WTC11 (cell line): ENCODE measurements at regions not wholly inside any gene's neighbourhood (a gene's known extent, or its start where the extent isn't known, plus 50 kb on each side); places are given as distances from the start of the nearest gene placed in this dataset.

Experiments
- ATAC-seq: fragments of 200-7000 bp; cut with Tn5 transposase; 2 replicates; pipeline ENCODE4 v1.10.0; 2021; ENCODE audit warnings: mild to moderate bottlenecking, moderate library complexity
- CTCF ChIA-PET: fragments of 300-600 bp; sonication (Branson Sonifier 250); formaldehyde crosslinking; loops from one replicate; lab custom pipeline; 2021; ENCODE audit warnings: antibody characterized with exemption; lab: Charles Lee
- POLR2A ChIA-PET: fragments of 350-600 bp; sonication (Branson Sonifier 250); formaldehyde crosslinking; loops from one replicate; lab custom pipeline; 2021; ENCODE audit warnings: antibody characterized with exemption; lab: Charles Lee
- DNase-seq: peaks from one replicate; pipeline ENCODE4 v3.0.0; 2021; ENCODE audit warnings: low spot score
- H3K27ac Mint-ChIP-seq: 2 replicates; pipeline ENCODE4 v1.8.0; 2021; ENCODE audit warnings: mixed read lengths
- H3K27me3 Mint-ChIP-seq: 2 replicates; pipeline ENCODE4 v1.8.0; 2021; ENCODE audit warnings: low read depth, mild to moderate bottlenecking, moderate library complexity, mixed read lengths
- H3K36me3 Mint-ChIP-seq: 2 replicates; pipeline ENCODE4 v1.8.0; 2021; ENCODE audit warnings: mixed read lengths
- H3K4me1 Mint-ChIP-seq: 2 replicates; pipeline ENCODE4 v1.8.0; 2022; ENCODE audit warnings: mixed read lengths
- H3K4me3 Mint-ChIP-seq: 2 replicates; pipeline ENCODE4 v1.8.0; 2021; ENCODE audit warnings: mild to moderate bottlenecking, moderate library complexity, mixed read lengths
- H3K9me3 Mint-ChIP-seq: 2 replicates; pipeline ENCODE4 v1.8.0; 2021; ENCODE audit warnings: mixed read lengths
- ATF1 ChIP-seq: sonication (generic); formaldehyde crosslinking; IDR thresholded peaks from 2 replicates; pipeline ENCODE4 v1.8.1; 2023; ENCODE audit warnings: mild to moderate bottlenecking, moderate library complexity, missing genetic modification reagents
- CREM ChIP-seq: sonication (generic); formaldehyde crosslinking; IDR thresholded peaks from 2 replicates; pipeline ENCODE4 v1.8.1; 2022; ENCODE audit warnings: mild to moderate bottlenecking, missing genetic modification reagents, moderate library complexity
- FOXJ3 ChIP-seq: sonication (generic); formaldehyde crosslinking; IDR thresholded peaks from 2 replicates; pipeline ENCODE4 v1.9.0; 2021; ENCODE audit warnings: missing genetic modification reagents, mild to moderate bottlenecking, borderline replicate concordance
- GABPB1 ChIP-seq: sonication (generic); formaldehyde crosslinking; IDR thresholded peaks from 2 replicates; pipeline ENCODE4 v1.8.1; 2023; ENCODE audit warnings: mild to moderate bottlenecking, missing genetic modification reagents
- GRHL2 ChIP-seq: fragments of 250-450 bp; sonication (Bioruptor Pico); IDR thresholded peaks from 2 replicates; pipeline ENCODE4 v1.8.0; 2022; ENCODE audit warnings: mild to moderate bottlenecking, moderate library complexity; ENCODE audit not compliant: insufficient replicate concordance, severe bottlenecking
- JUN ChIP-seq: sonication (generic); formaldehyde crosslinking; IDR thresholded peaks from 2 replicates; pipeline ENCODE4 v1.8.0; 2023; ENCODE audit warnings: mild to moderate bottlenecking, missing genetic modification reagents
- NFE2L1 ChIP-seq: sonication (generic); formaldehyde crosslinking; IDR thresholded peaks from 2 replicates; pipeline ENCODE4 v1.8.1; 2023; ENCODE audit warnings: missing genetic modification reagents
- NR1H2 ChIP-seq: sonication (generic); formaldehyde crosslinking; IDR thresholded peaks from 2 replicates; pipeline ENCODE4 v1.9.0; 2021; ENCODE audit warnings: mild to moderate bottlenecking, moderate library complexity, missing genetic modification reagents
- OVOL2 ChIP-seq: fragments of 250-450 bp; sonication (Bioruptor Pico); IDR thresholded peaks from 2 replicates; pipeline ENCODE4 v1.9.0; 2021; ENCODE audit warnings: mild to moderate bottlenecking, borderline replicate concordance
- RORB ChIP-seq: fragments of 250-450 bp; sonication (Bioruptor Pico); IDR thresholded peaks from 2 replicates; pipeline ENCODE4 v1.9.0; 2021; ENCODE audit warnings: mild to moderate bottlenecking
- TP53 ChIP-seq: sonication (generic); formaldehyde crosslinking; IDR thresholded peaks from 2 replicates; pipeline ENCODE4 v1.8.1; 2023; ENCODE audit warnings: mild to moderate bottlenecking, missing genetic modification reagents
- ZNF671 ChIP-seq: fragments of 250-450 bp; sonication (Bioruptor Pico); IDR thresholded peaks from 2 replicates; pipeline ENCODE4 v1.8.0; 2021; ENCODE audit warnings: mild to moderate bottlenecking
- TF ChIP-seq, protein P1 (sequence below): sonication (generic); formaldehyde crosslinking; IDR thresholded peaks from 2 replicates; pipeline ENCODE4 v1.8.0; 2022; ENCODE audit warnings: missing genetic modification reagents
- TF ChIP-seq, protein P2 (sequence below): sonication (generic); formaldehyde crosslinking; IDR thresholded peaks from 2 replicates; pipeline ENCODE4 v1.8.0; 2022; ENCODE audit warnings: mild to moderate bottlenecking, missing genetic modification reagents
- TF ChIP-seq, protein P3 (sequence below): sonication (generic); formaldehyde crosslinking; IDR thresholded peaks from 2 replicates; pipeline ENCODE4 v1.8.1; 2023; ENCODE audit warnings: mild to moderate bottlenecking, missing genetic modification reagents, moderate library complexity
- TF ChIP-seq, protein P4 (sequence below): fragments of 250-450 bp; sonication (Bioruptor Pico); conservative IDR thresholded peaks from 2 replicates; pipeline ENCODE4 v1.9.0; 2021; ENCODE audit warnings: mild to moderate bottlenecking

DNA sequence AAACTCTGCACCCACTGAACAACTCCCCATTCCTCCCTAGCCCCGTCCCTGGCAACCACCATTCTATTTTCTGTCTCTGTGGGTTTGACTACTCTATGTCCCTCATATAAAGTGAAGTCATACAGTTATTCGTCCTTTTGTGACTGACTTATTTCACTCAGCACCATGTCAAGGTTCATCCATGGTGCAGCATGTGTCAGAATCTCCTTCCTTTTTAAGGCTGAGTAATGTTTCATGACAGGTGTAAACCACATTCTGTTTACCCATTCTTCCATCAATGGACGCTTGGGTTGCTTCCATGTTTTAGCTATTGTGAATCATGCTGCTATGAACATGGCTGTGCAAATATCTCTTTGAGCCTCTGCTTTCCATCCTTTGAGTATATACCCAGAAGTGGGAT is 192.3 kb upstream of the NSMCE3 start (continued):
- TF ChIP-seq, protein P1, sequence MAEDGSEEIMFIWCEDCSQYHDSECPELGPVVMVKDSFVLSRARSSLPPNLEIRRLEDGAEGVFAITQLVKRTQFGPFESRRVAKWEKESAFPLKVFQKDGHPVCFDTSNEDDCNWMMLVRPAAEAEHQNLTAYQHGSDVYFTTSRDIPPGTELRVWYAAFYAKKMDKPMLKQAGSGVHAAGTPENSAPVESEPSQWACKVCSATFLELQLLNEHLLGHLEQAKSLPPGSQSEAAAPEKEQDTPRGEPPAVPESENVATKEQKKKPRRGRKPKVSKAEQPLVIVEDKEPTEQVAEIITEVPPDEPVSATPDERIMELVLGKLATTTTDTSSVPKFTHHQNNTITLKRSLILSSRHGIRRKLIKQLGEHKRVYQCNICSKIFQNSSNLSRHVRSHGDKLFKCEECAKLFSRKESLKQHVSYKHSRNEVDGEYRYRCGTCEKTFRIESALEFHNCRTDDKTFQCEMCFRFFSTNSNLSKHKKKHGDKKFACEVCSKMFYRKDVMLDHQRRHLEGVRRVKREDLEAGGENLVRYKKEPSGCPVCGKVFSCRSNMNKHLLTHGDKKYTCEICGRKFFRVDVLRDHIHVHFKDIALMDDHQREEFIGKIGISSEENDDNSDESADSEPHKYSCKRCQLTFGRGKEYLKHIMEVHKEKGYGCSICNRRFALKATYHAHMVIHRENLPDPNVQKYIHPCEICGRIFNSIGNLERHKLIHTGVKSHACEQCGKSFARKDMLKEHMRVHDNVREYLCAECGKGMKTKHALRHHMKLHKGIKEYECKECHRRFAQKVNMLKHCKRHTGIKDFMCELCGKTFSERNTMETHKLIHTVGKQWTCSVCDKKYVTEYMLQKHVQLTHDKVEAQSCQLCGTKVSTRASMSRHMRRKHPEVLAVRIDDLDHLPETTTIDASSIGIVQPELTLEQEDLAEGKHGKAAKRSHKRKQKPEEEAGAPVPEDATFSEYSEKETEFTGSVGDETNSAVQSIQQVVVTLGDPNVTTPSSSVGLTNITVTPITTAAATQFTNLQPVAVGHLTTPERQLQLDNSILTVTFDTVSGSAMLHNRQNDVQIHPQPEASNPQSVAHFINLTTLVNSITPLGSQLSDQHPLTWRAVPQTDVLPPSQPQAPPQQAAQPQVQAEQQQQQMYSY: no peak

DNA sequence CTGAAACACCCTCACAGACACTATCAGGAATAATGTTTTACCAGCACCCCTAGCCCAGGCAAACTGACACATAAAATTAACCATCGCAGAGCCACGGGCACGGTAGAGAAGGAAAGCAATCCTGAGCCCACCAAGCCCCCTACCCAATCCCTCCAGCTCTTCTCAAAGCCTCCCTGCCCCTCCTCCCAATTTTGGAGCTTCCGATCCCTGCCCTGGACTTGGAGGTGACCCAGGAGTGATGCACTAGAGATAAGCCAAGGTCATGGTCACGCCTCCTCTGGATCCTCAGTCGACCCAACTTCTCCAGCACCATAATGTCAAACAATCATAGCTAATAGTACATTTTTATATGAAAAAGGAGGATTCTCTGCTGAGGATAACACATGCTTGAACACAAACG is 188.7 kb upstream of the NSMCE3 start:
- Mint-ChIP-seq H3K4me3 (no peak overlapping the region), H3K9me3 (peaks cover 10% of the 10 kb centered on the region; the same call in 1 of the 2 replicates), H3K27ac (no peak overlapping the region), H3K27me3 (no peaks in the 10 kb centered on the region), H3K4me1 (peaks cover 9% of the 10 kb centered on the region), H3K36me3 (peaks cover 3% of the 10 kb centered on the region; the same call in 1 of the 2 replicates)
- ChIA-PET CTCF (no interaction called here), POLR2A (no interaction called here)
- TF ChIP-seq FOXJ3 (CRISPR knock-in tag) (no peak), NFE2L1 (CRISPR knock-in tag) (no peak), GRHL2 (no peak), JUN (CRISPR knock-in tag) (no peak), ZNF671 (CRISPR knock-in tag) (no peak), NR1H2 (no peak), ATF1 (CRISPR knock-in tag) (no peak)
- TF ChIP-seq, protein P2, sequence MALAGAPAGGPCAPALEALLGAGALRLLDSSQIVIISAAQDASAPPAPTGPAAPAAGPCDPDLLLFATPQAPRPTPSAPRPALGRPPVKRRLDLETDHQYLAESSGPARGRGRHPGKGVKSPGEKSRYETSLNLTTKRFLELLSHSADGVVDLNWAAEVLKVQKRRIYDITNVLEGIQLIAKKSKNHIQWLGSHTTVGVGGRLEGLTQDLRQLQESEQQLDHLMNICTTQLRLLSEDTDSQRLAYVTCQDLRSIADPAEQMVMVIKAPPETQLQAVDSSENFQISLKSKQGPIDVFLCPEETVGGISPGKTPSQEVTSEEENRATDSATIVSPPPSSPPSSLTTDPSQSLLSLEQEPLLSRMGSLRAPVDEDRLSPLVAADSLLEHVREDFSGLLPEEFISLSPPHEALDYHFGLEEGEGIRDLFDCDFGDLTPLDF: no peak
- ATAC-seq (no peak), DNase-seq (no peak)

DNA sequence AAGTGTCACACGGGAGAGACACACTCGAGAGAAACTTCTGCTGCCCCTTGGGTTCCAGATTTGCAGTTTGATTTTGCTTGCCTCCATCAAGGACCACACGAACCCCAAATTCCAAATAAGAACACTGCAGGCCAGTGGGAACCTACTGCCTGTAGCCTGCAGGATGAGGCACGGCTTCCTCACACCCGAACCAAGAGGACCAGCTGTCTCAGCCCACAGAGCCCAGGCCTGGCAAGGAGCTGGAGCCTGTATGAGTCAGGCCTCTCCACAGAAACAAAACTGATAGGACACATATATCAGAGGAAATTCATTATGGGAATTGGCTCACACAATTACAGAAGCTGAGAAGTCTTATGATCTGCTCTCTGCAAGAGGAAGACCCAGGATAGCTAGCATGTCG is 188.1 kb upstream of the NSMCE3 start:
- POLR2A ChIA-PET: no interaction called here
- CTCF ChIA-PET: interaction anchor here (1.2 kb wide), 1 partner anchor 317 kb away, joined by 3 read pairs; no protein-coding TSS in a partner anchor
- TF ChIP-seq TP53 (CRISPR knock-in tag) (no peak), GABPB1 (CRISPR knock-in tag) (no peak), CREM (no peak), OVOL2 (CRISPR knock-in tag) (no peak), RORB (CRISPR knock-in tag) (no peak)
- TF ChIP-seq, protein P3, sequence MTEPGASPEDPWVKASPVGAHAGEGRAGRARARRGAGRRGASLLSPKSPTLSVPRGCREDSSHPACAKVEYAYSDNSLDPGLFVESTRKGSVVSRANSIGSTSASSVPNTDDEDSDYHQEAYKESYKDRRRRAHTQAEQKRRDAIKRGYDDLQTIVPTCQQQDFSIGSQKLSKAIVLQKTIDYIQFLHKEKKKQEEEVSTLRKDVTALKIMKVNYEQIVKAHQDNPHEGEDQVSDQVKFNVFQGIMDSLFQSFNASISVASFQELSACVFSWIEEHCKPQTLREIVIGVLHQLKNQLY (CRISPR knock-in tag): no peak
- TF ChIP-seq, protein P4, sequence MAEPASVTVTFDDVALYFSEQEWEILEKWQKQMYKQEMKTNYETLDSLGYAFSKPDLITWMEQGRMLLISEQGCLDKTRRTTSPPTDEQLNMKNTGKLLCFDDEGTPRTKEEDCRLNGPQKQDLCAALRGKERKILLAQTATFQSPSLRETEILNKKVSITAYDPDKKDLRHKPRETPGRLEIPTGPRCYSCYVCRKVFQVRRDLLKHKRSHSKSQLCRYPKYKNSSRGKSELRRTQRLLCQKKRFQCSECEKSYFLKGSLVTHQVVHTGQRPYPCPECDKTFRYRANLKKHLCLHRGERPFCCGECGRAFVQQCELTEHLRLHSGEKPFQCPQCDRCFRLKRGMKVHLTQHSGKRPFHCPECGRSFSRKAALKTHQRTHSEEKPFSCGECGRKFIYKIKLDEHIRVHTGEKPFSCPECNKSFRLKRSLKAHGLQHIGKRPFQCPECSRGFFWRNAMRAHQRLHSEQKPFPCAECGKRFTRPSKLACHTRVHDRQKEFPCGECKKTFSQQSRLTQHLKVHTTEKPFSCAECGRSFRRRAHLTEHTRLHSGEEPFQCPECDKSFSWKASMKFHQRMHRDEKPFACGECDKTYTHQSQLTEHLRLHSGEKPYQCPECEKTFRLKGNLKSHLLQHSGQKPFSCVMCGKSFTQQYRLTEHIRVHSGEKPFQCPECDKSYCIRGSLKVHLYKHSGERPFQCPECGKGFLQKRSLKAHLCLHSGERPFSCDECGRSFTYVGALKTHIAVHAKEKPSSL (CRISPR knock-in tag): no peak
- Mint-ChIP-seq H3K4me1 (peaks cover 16% of the 10 kb centered on the region), H3K4me3 (no peak overlapping the region), H3K36me3 (peaks cover 3% of the 10 kb centered on the region; the same call in 1 of the 2 replicates), H3K27me3 (no peaks in the 10 kb centered on the region), H3K9me3 (peaks cover 10% of the 10 kb centered on the region; the same call in 1 of the 2 replicates), H3K27ac (no peak overlapping the region)
- ATAC-seq (no peak), DNase-seq (no peak)
